ENCODE measurements at regions not wholly inside any gene's neighbourhood (a gene's known extent, or its start where the extent isn't known, plus 50 kb on each side); places are given as distances from the start of the nearest gene placed in this dataset.

DNA sequence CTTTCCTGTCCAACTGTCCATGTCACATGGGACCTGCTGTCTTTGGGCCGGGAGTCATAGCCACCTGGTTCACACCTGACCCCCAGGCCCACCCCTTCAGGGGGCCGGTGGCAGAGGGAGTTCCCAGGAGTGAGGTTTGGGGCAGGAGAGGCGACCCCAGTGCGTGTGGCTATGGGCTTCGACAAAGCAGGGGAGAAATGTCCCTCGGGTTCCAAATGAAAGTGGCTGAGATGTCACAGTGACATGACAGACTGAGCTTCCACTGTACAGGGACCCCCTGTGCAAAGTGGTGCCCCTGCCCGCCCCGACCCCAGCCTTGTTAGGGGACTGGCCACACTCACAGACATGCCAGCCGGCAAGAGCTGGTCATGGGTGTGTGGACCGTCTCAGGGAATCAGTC lies 1297.0 kb downstream of the BRD1 start:
- H3K9ac ChIP-seq (ENCODE audit: low read length) = no peak overlapping the region
- ChIA-PET POLR2A (no interaction called here), CTCF (no interaction called here), RAD21 (ENCODE audit: low non-redundant PET in 1 of 2, low total read pairs in 2 of 2, uncharacterized antibody in 2 of 2, unreplicated experiment in 2 of 2) (no interaction called here)
- no peaks in the 10 kb centered on the region for H3K9me3 ChIP-seq (ENCODE audit: control insufficient read depth in 1 of 2, insufficient read depth in 1 of 2, low read depth in 1 of 2, low read length in 2 of 2)
- no peak overlapping the region for H3K4me2 ChIP-seq (ENCODE audit: low read length)
- no peaks in the 10 kb centered on the region for H3K79me2 ChIP-seq (ENCODE audit: insufficient read depth, low read length)
- no TSS peak for BruUV-seq (replicated peaks)
- no peaks in the 10 kb centered on the region for H3K9me2 ChIP-seq (ENCODE audit: insufficient read depth)
- no peaks in the 10 kb centered on the region for H4K20me1 ChIP-seq (ENCODE audit: insufficient read depth)
- H3K27ac ChIP-seq (ENCODE audit: low read depth, low read length) = no peak overlapping the region
- no peak for ATAC-seq
- TF ChIP-seq YY1 (IDR thresholded peaks at IDR 0.05; ENCODE audit: extremely low read depth, insufficient replicate concordance, low read depth, low read length) = no peak
- no peak for TF ChIP-seq ZFX (IDR thresholded peaks at IDR 0.05)
- H3K36me3 ChIP-seq (ENCODE audit: control insufficient read depth in 1 of 2, insufficient read depth in 2 of 2, low read length in 2 of 2) = no peaks in the 10 kb centered on the region
- no peaks in the 10 kb centered on the region for H3K27me3 ChIP-seq (ENCODE audit: insufficient read depth, low read length)
- no peak overlapping the region for H2AFZ ChIP-seq (ENCODE audit: low read depth, low read length, poor library complexity, severe bottlenecking)
- no peak overlapping the region for H3K4me3 ChIP-seq (replicated peaks in 1 of 2; ENCODE audit: low read depth in 1 of 2, low read length in 2 of 2)
- intact Hi-C loops (cut with micrococcal nuclease) = no loop called here
- H3K4me1 ChIP-seq (ENCODE audit: control insufficient read depth in 1 of 2, insufficient read depth in 2 of 2, low read length in 2 of 2) = no peaks in the 10 kb centered on the region
- no peak for DNase-seq (ENCODE audit: low read depth, low spot score)

DNA sequence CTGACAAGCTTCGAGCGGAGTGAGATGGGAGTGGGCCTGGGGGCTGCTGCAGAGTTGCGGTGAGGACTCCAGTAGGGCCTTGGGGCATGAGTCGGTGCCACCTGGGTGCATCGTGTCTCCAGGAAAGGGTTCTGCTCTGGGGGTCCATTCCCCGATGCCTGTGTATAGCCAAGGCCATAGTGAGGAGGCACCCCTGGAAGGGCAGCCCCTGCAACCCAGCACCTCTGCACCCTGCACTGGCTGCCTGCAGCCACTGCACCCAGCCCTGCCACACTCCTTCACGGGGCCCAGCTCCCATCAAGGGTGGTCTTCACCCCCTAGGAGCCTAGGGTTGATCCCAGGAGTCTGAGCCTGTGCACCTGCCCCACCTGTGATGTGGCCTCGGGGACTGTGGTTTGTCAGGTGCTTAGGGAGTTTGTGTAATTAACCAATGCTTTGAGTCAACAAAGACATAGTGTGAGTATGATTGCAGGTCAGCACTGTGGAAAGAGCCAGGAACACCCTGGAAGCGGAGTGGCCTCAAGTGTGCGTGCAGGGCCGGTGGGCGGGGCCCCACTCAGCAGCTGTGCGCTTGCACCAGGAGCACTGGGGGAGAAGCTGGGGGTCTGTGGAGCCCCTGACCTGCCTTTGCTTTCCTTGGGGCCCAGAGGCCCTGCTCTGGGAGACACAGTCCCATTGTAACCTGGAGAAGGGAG lies 1299.3 kb downstream of the BRD1 start:
- no TSS peak for BruUV-seq (replicated peaks)
- Histone ChIP-seq H3K27ac (ENCODE audit: low read depth, low read length) (no peak overlapping the region), H3K4me1 (ENCODE audit: control insufficient read depth in 1 of 2, insufficient read depth in 2 of 2, low read length in 2 of 2) (no peaks in the 10 kb centered on the region), H4K20me1 (ENCODE audit: insufficient read depth) (no peaks in the 10 kb centered on the region), H3K9me3 (ENCODE audit: control insufficient read depth in 1 of 2, insufficient read depth in 1 of 2, low read depth in 1 of 2, low read length in 2 of 2) (no peaks in the 10 kb centered on the region), H3K4me2 (ENCODE audit: low read length) (no peak overlapping the region), H3K27me3 (ENCODE audit: insufficient read depth, low read length) (no peaks in the 10 kb centered on the region), H2AFZ (ENCODE audit: low read depth, low read length, poor library complexity, severe bottlenecking) (no peak overlapping the region), H3K4me3 (replicated peaks in 1 of 2; ENCODE audit: low read depth in 1 of 2, low read length in 2 of 2) (no peak overlapping the region), H3K9me2 (ENCODE audit: insufficient read depth) (no peaks in the 10 kb centered on the region), H3K9ac (ENCODE audit: low read length) (no peak overlapping the region), H3K36me3 (ENCODE audit: control insufficient read depth in 1 of 2, insufficient read depth in 2 of 2, low read length in 2 of 2) (no peaks in the 10 kb centered on the region), H3K79me2 (ENCODE audit: insufficient read depth, low read length) (no peaks in the 10 kb centered on the region)
- DNase-seq (ENCODE audit: low read depth, low spot score) (no peak), ATAC-seq (no peak)
- CTCF ChIA-PET = no interaction called here
- intact Hi-C loops (cut with micrococcal nuclease) = no loop called here
- TF ChIP-seq, protein P1, sequence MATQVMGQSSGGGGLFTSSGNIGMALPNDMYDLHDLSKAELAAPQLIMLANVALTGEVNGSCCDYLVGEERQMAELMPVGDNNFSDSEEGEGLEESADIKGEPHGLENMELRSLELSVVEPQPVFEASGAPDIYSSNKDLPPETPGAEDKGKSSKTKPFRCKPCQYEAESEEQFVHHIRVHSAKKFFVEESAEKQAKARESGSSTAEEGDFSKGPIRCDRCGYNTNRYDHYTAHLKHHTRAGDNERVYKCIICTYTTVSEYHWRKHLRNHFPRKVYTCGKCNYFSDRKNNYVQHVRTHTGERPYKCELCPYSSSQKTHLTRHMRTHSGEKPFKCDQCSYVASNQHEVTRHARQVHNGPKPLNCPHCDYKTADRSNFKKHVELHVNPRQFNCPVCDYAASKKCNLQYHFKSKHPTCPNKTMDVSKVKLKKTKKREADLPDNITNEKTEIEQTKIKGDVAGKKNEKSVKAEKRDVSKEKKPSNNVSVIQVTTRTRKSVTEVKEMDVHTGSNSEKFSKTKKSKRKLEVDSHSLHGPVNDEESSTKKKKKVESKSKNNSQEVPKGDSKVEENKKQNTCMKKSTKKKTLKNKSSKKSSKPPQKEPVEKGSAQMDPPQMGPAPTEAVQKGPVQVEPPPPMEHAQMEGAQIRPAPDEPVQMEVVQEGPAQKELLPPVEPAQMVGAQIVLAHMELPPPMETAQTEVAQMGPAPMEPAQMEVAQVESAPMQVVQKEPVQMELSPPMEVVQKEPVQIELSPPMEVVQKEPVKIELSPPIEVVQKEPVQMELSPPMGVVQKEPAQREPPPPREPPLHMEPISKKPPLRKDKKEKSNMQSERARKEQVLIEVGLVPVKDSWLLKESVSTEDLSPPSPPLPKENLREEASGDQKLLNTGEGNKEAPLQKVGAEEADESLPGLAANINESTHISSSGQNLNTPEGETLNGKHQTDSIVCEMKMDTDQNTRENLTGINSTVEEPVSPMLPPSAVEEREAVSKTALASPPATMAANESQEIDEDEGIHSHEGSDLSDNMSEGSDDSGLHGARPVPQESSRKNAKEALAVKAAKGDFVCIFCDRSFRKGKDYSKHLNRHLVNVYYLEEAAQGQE (IDR thresholded peaks at IDR 0.05; ENCODE audit: low read depth) = no peak
- no peak for TF ChIP-seq JUND (IDR thresholded peaks at IDR 0.05)
- TF ChIP-seq, protein P2, sequence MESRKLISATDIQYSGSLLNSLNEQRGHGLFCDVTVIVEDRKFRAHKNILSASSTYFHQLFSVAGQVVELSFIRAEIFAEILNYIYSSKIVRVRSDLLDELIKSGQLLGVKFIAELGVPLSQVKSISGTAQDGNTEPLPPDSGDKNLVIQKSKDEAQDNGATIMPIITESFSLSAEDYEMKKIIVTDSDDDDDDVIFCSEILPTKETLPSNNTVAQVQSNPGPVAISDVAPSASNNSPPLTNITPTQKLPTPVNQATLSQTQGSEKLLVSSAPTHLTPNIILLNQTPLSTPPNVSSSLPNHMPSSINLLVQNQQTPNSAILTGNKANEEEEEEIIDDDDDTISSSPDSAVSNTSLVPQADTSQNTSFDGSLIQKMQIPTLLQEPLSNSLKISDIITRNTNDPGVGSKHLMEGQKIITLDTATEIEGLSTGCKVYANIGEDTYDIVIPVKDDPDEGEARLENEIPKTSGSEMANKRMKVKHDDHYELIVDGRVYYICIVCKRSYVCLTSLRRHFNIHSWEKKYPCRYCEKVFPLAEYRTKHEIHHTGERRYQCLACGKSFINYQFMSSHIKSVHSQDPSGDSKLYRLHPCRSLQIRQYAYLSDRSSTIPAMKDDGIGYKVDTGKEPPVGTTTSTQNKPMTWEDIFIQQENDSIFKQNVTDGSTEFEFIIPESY (IDR thresholded peaks at IDR 0.05; ENCODE audit: extremely low read depth, insufficient replicate concordance, low read length) = no peak
- TF ChIP-seq SRF (IDR thresholded peaks at IDR 0.05; ENCODE audit: low read depth) = no peak
- no peak for TF ChIP-seq FOSL1 (IDR thresholded peaks at IDR 0.05; ENCODE audit: low read depth)
- TF ChIP-seq TCF7L2 (IDR thresholded peaks at IDR 0.05; ENCODE audit: borderline replicate concordance, extremely low read depth, insufficient read depth, insufficient read length) = no peak
- no peak for TF ChIP-seq YY1 (IDR thresholded peaks at IDR 0.05; ENCODE audit: extremely low read depth, insufficient replicate concordance, low read depth, low read length)
- no peak for TF ChIP-seq POLR2A (IDR thresholded peaks at IDR 0.05; ENCODE audit: borderline replicate concordance, extremely low read depth, insufficient read depth, insufficient read length)
- TF ChIP-seq ZNF274 (IDR thresholded peaks at IDR 0.05; ENCODE audit: low read depth, low read length) = no peak
- TF ChIP-seq EGR1 (IDR thresholded peaks at IDR 0.05; ENCODE audit: low read depth) = no peak
- TF ChIP-seq, protein P3, sequence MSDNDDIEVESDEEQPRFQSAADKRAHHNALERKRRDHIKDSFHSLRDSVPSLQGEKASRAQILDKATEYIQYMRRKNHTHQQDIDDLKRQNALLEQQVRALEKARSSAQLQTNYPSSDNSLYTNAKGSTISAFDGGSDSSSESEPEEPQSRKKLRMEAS (IDR thresholded peaks at IDR 0.05) = no peak
- TF ChIP-seq CEBPB (IDR thresholded peaks at IDR 0.05; ENCODE audit: low read depth) = no peak
- no peak for TF ChIP-seq SP1 (IDR thresholded peaks at IDR 0.05; ENCODE audit: low read depth)
- TF ChIP-seq EZH2phosphoT487 (IDR thresholded peaks at IDR 0.05; ENCODE audit: borderline replicate concordance) = no peak
- TF ChIP-seq EZH2 (IDR thresholded peaks at IDR 0.05) = no peak
- POLR2A ChIA-PET = no interaction called here
- RAD21 ChIA-PET (ENCODE audit: low non-redundant PET in 1 of 2, low total read pairs in 2 of 2, uncharacterized antibody in 2 of 2, unreplicated experiment in 2 of 2) = no interaction called here
